GM12878 (cell line): ENCODE measurements at regions not wholly inside any gene's neighbourhood (a gene's known extent, or its start where the extent isn't known, plus 50 kb on each side); places are given as distances from the start of the nearest gene placed in this dataset.

Experiments
- ATAC-seq: fragments of 200-7000 bp; cut with Tn5 transposase; 3 replicates; pipeline ENCODE4 v1.9.1; 2020; ENCODE audit warnings: mild to moderate bottlenecking, moderate library complexity
- BruUV-seq: library from RNA; stranded (reverse); fragments of 400-500 nt; replicated peaks from 2 replicates; lab custom pipeline; 2021; lab: Mats Ljungman, UMichigan
- CTCF ChIA-PET: fragments of 300-600 bp; sonication (Branson Sonifier 250); formaldehyde crosslinking; extraction: SDS; loops from one replicate; lab custom pipeline; 2021; ENCODE audit warnings: inconsistent platforms; lab: Yijun Ruan, JAX
- POLR2A ChIA-PET: fragments of 350-600 bp; formaldehyde crosslinking; extraction: SDS; loops from one replicate; lab custom pipeline; 2021; ENCODE audit warnings: inconsistent platforms; lab: Charles Lee
- RAD21 ChIA-PET: fragments of 300-600 bp; sonication (Branson Sonifier 250); formaldehyde crosslinking; loops from one replicate; lab custom pipeline; 2023; ENCODE audit warnings: antibody characterized with exemption; ENCODE audit not compliant: unreplicated experiment; lab: Charles Lee
- SMC1A ChIA-PET: fragments of 300-600 bp; sonication (Branson Sonifier 250); formaldehyde crosslinking; loops from one replicate; lab custom pipeline; 2023; ENCODE audit not compliant: unreplicated experiment, uncharacterized antibody; lab: Charles Lee
- DNase-seq: peaks from one replicate; pipeline ENCODE4 v3.0.0-alpha.2; 2011; ENCODE audit warnings: low read depth, low spot score
- FAIRE-seq: peaks from 3 replicates; lab custom pipeline; 2011; peaks lifted over from hg19 to GRCh38; lab: Jason Lieb, UNC
- H2AFZ ChIP-seq: 2 replicates; pipeline ENCODE4 v1.6.0; 2011; ENCODE audit warnings: low read depth, low read length, control low read depth; ENCODE audit not compliant: control insufficient read depth
- H3K27ac ChIP-seq: 2 replicates; pipeline ENCODE4 v1.5.1; 2011; ENCODE audit warnings: control low read depth; ENCODE audit not compliant: control insufficient read depth, insufficient read depth
- H3K27me3 ChIP-seq, 2 experiments: replicated peaks in 1 of 2; 2 replicates each; pipeline versions ENCODE4 v1.6.0 to v1.6.1; 2011; ENCODE audit warnings: low read length in 1 of 2; ENCODE audit not compliant: control insufficient read depth in 2 of 2, insufficient read depth in 2 of 2
- H3K36me3 ChIP-seq, 2 experiments: 2 replicates each; pipeline ENCODE4 v1.5.1; 2011; ENCODE audit warnings: low read length in 1 of 2; ENCODE audit not compliant: control insufficient read depth in 2 of 2, insufficient read depth in 2 of 2
- H3K4me1 ChIP-seq: 2 replicates; pipeline ENCODE4 v1.6.1; 2011; ENCODE audit warnings: mild to moderate bottlenecking, low read length, moderate library complexity, mixed read lengths; ENCODE audit not compliant: control insufficient read depth, insufficient read depth
- H3K4me2 ChIP-seq: 2 replicates; pipeline ENCODE4 v1.6.0; 2011; ENCODE audit warnings: control low read depth; ENCODE audit not compliant: control insufficient read depth, insufficient read depth
- H3K4me3 ChIP-seq: fragments of 200-600 bp; sonication (generic); 2 replicates; pipeline ENCODE4 v1.5.1; 2016
- H3K79me2 ChIP-seq: 2 replicates; pipeline ENCODE4 v1.6.0; 2011; ENCODE audit warnings: low read length; ENCODE audit not compliant: control insufficient read depth, insufficient read depth
- H3K9ac ChIP-seq: 2 replicates; pipeline ENCODE4 v1.8.0; 2011; ENCODE audit warnings: low read length, control low read depth, mixed read lengths; ENCODE audit not compliant: control insufficient read depth, insufficient read depth
- H3K9me3 ChIP-seq: replicated peaks from 3 replicates; pipeline ENCODE4 v1.5.1; 2011; ENCODE audit warnings: mild to moderate bottlenecking, low read length; ENCODE audit not compliant: control insufficient read depth, insufficient read depth
- H4K20me1 ChIP-seq: 2 replicates; pipeline ENCODE4 v1.6.0; 2011; ENCODE audit not compliant: control insufficient read depth, insufficient read depth
- ASH2L ChIP-seq: fragments of 300-600, 200-600 bp; sonication (generic); IDR thresholded peaks from 2 replicates; pipeline ENCODE4 v1.6.1; 2017; ENCODE audit warnings: low read depth, mild to moderate bottlenecking, borderline replicate concordance
- ATF2 ChIP-seq: IDR thresholded peaks from 2 replicates; pipeline ENCODE4 v1.6.1; 2012; ENCODE audit warnings: low read length, inconsistent platforms
- ATF7 ChIP-seq: fragments of 450-650 bp; IDR thresholded peaks from 2 replicates; pipeline ENCODE4 v1.6.1; 2016; ENCODE audit warnings: low read depth, mild to moderate bottlenecking
- CBX5 ChIP-seq: sonication (generic); IDR thresholded peaks from 2 replicates; pipeline ENCODE4 v1.6.1; 2016; ENCODE audit warnings: low read depth, moderate library complexity, mild to moderate bottlenecking, inconsistent platforms
- CHD4 ChIP-seq: fragments of 200-600 bp; sonication (generic); IDR thresholded peaks from 2 replicates; pipeline ENCODE4 v1.6.1; 2016; ENCODE audit warnings: mild to moderate bottlenecking
- HDGF ChIP-seq: fragments of 450-650 bp; IDR thresholded peaks from 2 replicates; pipeline ENCODE4 v1.6.1; 2016; ENCODE audit warnings: antibody characterized with exemption
- NBN ChIP-seq: fragments of 450-650 bp; IDR thresholded peaks from 2 replicates; pipeline ENCODE4 v1.6.1; 2016
- ZNF274 ChIP-seq: IDR thresholded peaks from one replicate; pipeline ENCODE4 v1.8.0; 2011; ENCODE audit not compliant: insufficient read length, insufficient read depth
- ZSCAN29 ChIP-seq: fragments of 450-650 bp; IDR thresholded peaks from 2 replicates; pipeline ENCODE4 v1.6.1; 2017; ENCODE audit warnings: mild to moderate bottlenecking, moderate library complexity
- WGBS: methylation state at CpG from one replicate; pipeline ENCODE4 v1.1.6; 2016; ENCODE audit warnings: low lambda C conversion rate; ENCODE audit not compliant: insufficient replicate concordance, insufficient coverage; ENCODE audit errors: missing lambda C conversion rate; 5-methylcytosine and 5-hydroxymethylcytosine counted together
- in situ Hi-C: fragments of 300-500 bp; cut with MboI; formaldehyde crosslinking; loops from 9 replicates; pipeline ENCODE4 v1.14.3; 2018; ENCODE audit warnings: mixed read lengths
- intact Hi-C: fragments of 100-400 bp; cut with micrococcal nuclease; formaldehyde crosslinking; loops from one replicate; pipeline ENCODE4 v1.14.2; 2022; ENCODE audit not compliant: unreplicated experiment

DNA sequence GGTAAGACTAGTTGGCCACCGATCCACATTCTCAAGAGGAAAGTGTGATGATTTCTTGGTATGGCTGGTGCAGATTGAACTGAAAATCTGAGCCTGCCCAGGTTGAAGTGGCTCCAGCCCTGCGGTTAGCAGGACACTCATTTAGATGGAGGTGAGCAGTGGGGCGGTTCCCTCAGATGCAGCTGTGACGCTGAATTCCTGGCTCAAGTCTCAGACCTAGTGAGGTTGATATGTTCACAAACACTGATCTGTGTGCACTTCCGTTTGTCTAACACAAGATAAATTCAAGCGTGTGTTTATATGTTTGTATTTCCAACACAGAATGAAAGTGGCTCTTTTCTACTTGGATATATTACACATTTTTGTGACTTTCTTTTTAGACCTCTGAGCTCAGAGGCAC, 83.4 kb upstream of the FRMD1 start:
- Histone ChIP-seq H3K4me1 (no peaks in the 10 kb centered on the region), H4K20me1 (no peaks in the 10 kb centered on the region)
- no peak for FAIRE-seq
- CTCF ChIA-PET = no interaction called here
- SMC1A ChIA-PET = interaction anchor here (1.3 kb wide), 1 partner anchor 8 kb away, joined by 3 read pairs; no protein-coding TSS in a partner anchor
- in situ Hi-C loops = no loop called here
- TF ChIP-seq ATF2 = no peak
- TF ChIP-seq ZNF274 = no peak
- no peak for TF ChIP-seq ATF7
- TF ChIP-seq HDGF = no peak
- no peak for TF ChIP-seq CHD4
- TF ChIP-seq, all 136 proteins: peak for 0
- Histone ChIP-seq H3K9me3 (no peaks in the 10 kb centered on the region; the same call in 2 of the 3 replicates), H3K27me3 (no peaks in the 10 kb centered on the region), H2AFZ (no peak overlapping the region), H3K9ac (no peak overlapping the region), H3K4me2 (no peak overlapping the region), H3K79me2 (no peaks in the 10 kb centered on the region), H3K27ac (no peak overlapping the region), H3K4me3 (no peak overlapping the region), H3K36me3 (no peaks in the 10 kb centered on the region)
- WGBS = 60% methylated on average over 6 of the region's 6 CpGs
- DNase-seq (no peak), ATAC-seq (no peak)
- BruUV-seq = no TSS peak
- intact Hi-C loops = no loop called here
- POLR2A ChIA-PET = no interaction called here
- RAD21 ChIA-PET = no interaction called here

- no peak for ATAC-seq
- POLR2A ChIA-PET = no interaction called here
- no TSS peak for BruUV-seq
Measured at GRCh38 chr6:168161371-168161750, 82.3 kb upstream of the FRMD1 start.

More at GRCh38 chr6:168161371-168161750, 82.3 kb upstream of the FRMD1 start:
- H3K36me3 ChIP-seq = no peaks in the 10 kb centered on the region
- H3K4me2 ChIP-seq = no peak overlapping the region
- H3K4me3 ChIP-seq = no peak overlapping the region
- H3K9ac ChIP-seq = no peak overlapping the region
- ChIA-PET SMC1A (interaction anchor here (1.3 kb wide), 1 partner anchor 9 kb away, joined by 3 read pairs; no protein-coding TSS in a partner anchor), CTCF (no interaction called here), RAD21 (no interaction called here)
- no peak overlapping the region for H2AFZ ChIP-seq
- DNase-seq (no peak), FAIRE-seq (no peak)
- H3K79me2 ChIP-seq = no peaks in the 10 kb centered on the region
- in situ Hi-C loops (no loop called here), intact Hi-C loops (no loop called here)
- no peak overlapping the region for H3K27ac ChIP-seq
- WGBS = 52% methylated on average over 13 of the region's 16 CpGs
- H3K27me3 ChIP-seq = no peaks in the 10 kb centered on the region
- TF ChIP-seq ZSCAN29 = no peak
- TF ChIP-seq CBX5 = no peak
- no peak for TF ChIP-seq ATF7
- TF ChIP-seq ASH2L = no peak
- no peak for TF ChIP-seq NBN
- no peaks in the 10 kb centered on the region for H3K4me1 ChIP-seq
- no peaks in the 10 kb centered on the region for H4K20me1 ChIP-seq
- H3K9me3 ChIP-seq = no peaks in the 10 kb centered on the region; the same call in 2 of the 3 replicates
